H1 (cell line): ENCODE measurements at regions not wholly inside any gene's neighbourhood (a gene's known extent, or its start where the extent isn't known, plus 50 kb on each side); places are given as distances from the start of the nearest gene placed in this dataset.

Experiments used
- CTCF ChIA-PET: fragments of 300-600 bp; sonication (Branson Sonifier 250); formaldehyde crosslinking; loops from one replicate; lab custom pipeline; 2021; ENCODE audit not compliant: partially characterized antibody; lab: Charles Lee
- POLR2A ChIA-PET: fragments of 300-600 bp; sonication (Branson Sonifier 250); formaldehyde crosslinking; loops from one replicate; lab custom pipeline; 2021; ENCODE audit warnings: inconsistent platforms; ENCODE audit not compliant: partially characterized antibody; lab: Charles Lee
- DNase-seq, 2 experiments: peaks; one replicate each; pipeline versions ENCODE4 v3.0.0 to v3.0.0-alpha.2; 2010 to 2022; ENCODE audit warnings: low spot score in 2 of 2, low read depth in 1 of 2, mixed read lengths in 1 of 2
- FAIRE-seq: peaks from 2 replicates; lab custom pipeline; 2011; peaks lifted over from hg19 to GRCh38; lab: Jason Lieb, UNC
- H2AFZ ChIP-seq: 2 replicates; pipeline ENCODE4 v1.8.1; 2012; ENCODE audit warnings: low read length, inconsistent platforms
- H2AK5ac ChIP-seq: 2 replicates; pipeline ENCODE4 v1.6.1; 2013; ENCODE audit warnings: low read depth, low read length
- H2BK120ac ChIP-seq: replicated peaks from 2 replicates; pipeline ENCODE3; 2013; ENCODE audit warnings: low read depth, low read length, inconsistent platforms
- H2BK12ac ChIP-seq: 2 replicates; pipeline ENCODE4 v1.6.1; 2013; ENCODE audit warnings: low read depth, low read length
- H2BK15ac ChIP-seq: 2 replicates; pipeline ENCODE4 v1.6.1; 2013; ENCODE audit warnings: low read length
- H2BK20ac ChIP-seq: 2 replicates; pipeline ENCODE4 v1.6.1; 2013; ENCODE audit warnings: low read length
- H2BK5ac ChIP-seq: 2 replicates; pipeline ENCODE4 v1.6.1; 2013; ENCODE audit warnings: low read depth, low read length
- H3K14ac ChIP-seq: 2 replicates; pipeline ENCODE4 v1.6.1; 2013; ENCODE audit warnings: inconsistent platforms; ENCODE audit not compliant: insufficient read length
- H3K18ac ChIP-seq: 2 replicates; pipeline ENCODE4 v1.6.1; 2013; ENCODE audit warnings: low read length; ENCODE audit errors: extremely low read depth
- H3K23ac ChIP-seq: 2 replicates; pipeline ENCODE4 v1.6.1; 2013; ENCODE audit warnings: inconsistent platforms; ENCODE audit not compliant: insufficient read length
- H3K23me2 ChIP-seq: 2 replicates; pipeline ENCODE4 v1.6.1; 2013; ENCODE audit warnings: low read depth, low read length
- H3K27ac ChIP-seq: 2 replicates; pipeline ENCODE4 v1.6.1; 2011; ENCODE audit warnings: low read depth, low read length, inconsistent platforms
- H3K27me3 ChIP-seq, 4 experiments: replicated peaks in 1 of 4; 1 replicate in 1 of 4; 2 replicates in 3 of 4; pipeline versions ENCODE4 v1.6.1 to v1.8.1; 2011 to 2013; ENCODE audit warnings: low read length in 3 of 4, mild to moderate bottlenecking in 3 of 4, inconsistent platforms in 2 of 4, mixed read lengths in 2 of 4, moderate library complexity in 1 of 4; ENCODE audit not compliant: control insufficient read depth in 3 of 4, insufficient read depth in 3 of 4; ENCODE audit errors: extremely low read depth in 1 of 4
- H3K36me3 ChIP-seq, 4 experiments: 2 replicates each; pipeline versions ENCODE4 v1.6.1 to v1.8.1; 2011 to 2013; ENCODE audit warnings: mild to moderate bottlenecking in 4 of 4, low read length in 3 of 4, moderate library complexity in 2 of 4, control low read depth in 1 of 4, inconsistent platforms in 1 of 4; ENCODE audit not compliant: insufficient read depth in 4 of 4, control insufficient read depth in 2 of 4
- H3K4ac ChIP-seq: replicated peaks from 2 replicates; pipeline ENCODE3; 2013; ENCODE audit warnings: low read length, low read depth, mixed read lengths, inconsistent platforms; ENCODE audit not compliant: insufficient read length
- H3K4me1 ChIP-seq, 4 experiments: replicated peaks in 1 of 4; 1 replicate in 1 of 4; 2 replicates in 3 of 4; pipeline versions ENCODE4 v1.6.1 to v1.8.1; 2011 to 2013; ENCODE audit warnings: low read length in 3 of 4, inconsistent platforms in 2 of 4, mixed read lengths in 1 of 4; ENCODE audit not compliant: insufficient read depth in 4 of 4, control insufficient read depth in 3 of 4
- H3K4me2 ChIP-seq, 2 experiments: 2 replicates each; pipeline versions ENCODE4 v1.6.1 to v1.8.1; 2011 to 2013; ENCODE audit warnings: low read depth in 2 of 2, low read length in 2 of 2, control low read depth in 1 of 2, inconsistent platforms in 1 of 2, mild to moderate bottlenecking in 1 of 2; ENCODE audit not compliant: insufficient read depth in 1 of 2
- H3K4me3 ChIP-seq, 4 experiments: fragments of 200-600, 300-600 bp in 1 of 4; sonication (generic), shearing (Covaris generic), sonication (Bioruptor Twin) in 1 of 4; 2 replicates each; pipeline versions ENCODE4 v1.5.1 to v1.8.1; 2011 to 2016; ENCODE audit warnings: low read length in 4 of 4, low read depth in 3 of 4, control low read depth in 2 of 4, inconsistent platforms in 2 of 4, mild to moderate bottlenecking in 2 of 4, mixed read lengths in 1 of 4, moderate library complexity in 1 of 4; ENCODE audit not compliant: insufficient read depth in 2 of 4; ENCODE audit errors: extremely low read depth in 1 of 4
- H3K56ac ChIP-seq: replicated peaks from 2 replicates; pipeline ENCODE3; 2013; ENCODE audit warnings: low read depth, mild to moderate bottlenecking, mixed read lengths, low read length, inconsistent platforms; ENCODE audit not compliant: insufficient read length
- H3K79me1 ChIP-seq: 2 replicates; pipeline ENCODE4 v1.6.1; 2013; ENCODE audit warnings: low read depth, low read length, control low read depth
- H3K79me2 ChIP-seq, 2 experiments: 2 replicates each; pipeline versions ENCODE4 v1.6.1 to v1.8.1; 2012 to 2013; ENCODE audit warnings: low read length in 2 of 2, mild to moderate bottlenecking in 2 of 2, inconsistent platforms in 1 of 2; ENCODE audit not compliant: insufficient read depth in 2 of 2, control insufficient read depth in 1 of 2
- H3K9ac ChIP-seq, 4 experiments: replicated peaks in 1 of 4; 1 replicate in 1 of 4; 2 replicates in 3 of 4; pipeline versions ENCODE4 v1.6.1 to v1.8.1; 2011 to 2013; ENCODE audit warnings: low read depth in 3 of 4, low read length in 3 of 4, control low read depth in 2 of 4, mild to moderate bottlenecking in 2 of 4, moderate library complexity in 2 of 4, inconsistent platforms in 1 of 4; ENCODE audit errors: extremely low read depth in 1 of 4
- H3K9me3 ChIP-seq, 2 experiments: 2 replicates each; pipeline versions ENCODE4 v1.6.1 to v1.8.1; 2012 to 2013; ENCODE audit warnings: mild to moderate bottlenecking in 2 of 2, moderate library complexity in 2 of 2, control low read depth in 1 of 2, inconsistent platforms in 1 of 2, low read depth in 1 of 2, low read length in 1 of 2, mixed read lengths in 1 of 2; ENCODE audit not compliant: insufficient read depth in 2 of 2
- H4K20me1 ChIP-seq, 2 experiments: replicated peaks in 1 of 2; 2 replicates each; pipeline versions ENCODE3 to v1.8.1; 2011 to 2013; ENCODE audit warnings: inconsistent platforms in 2 of 2, low read length in 2 of 2, mild to moderate bottlenecking in 1 of 2; ENCODE audit not compliant: insufficient read depth in 2 of 2, control insufficient read depth in 1 of 2
- H4K5ac ChIP-seq: 2 replicates; pipeline ENCODE4 v1.6.1; 2013; ENCODE audit warnings: low read length, low read depth, mixed read lengths, inconsistent platforms; ENCODE audit not compliant: insufficient read length
- H4K8ac ChIP-seq: 2 replicates; pipeline ENCODE4 v1.8.0; 2013; ENCODE audit warnings: mild to moderate bottlenecking, moderate library complexity, low read length, inconsistent platforms; ENCODE audit not compliant: insufficient read depth; ENCODE audit errors: extremely low read depth
- H4K91ac ChIP-seq: replicated peaks from 2 replicates; pipeline ENCODE3; 2013; ENCODE audit warnings: low read length, mixed read lengths, inconsistent platforms; ENCODE audit not compliant: insufficient read length
- ASH2L ChIP-seq: fragments of 200-600, 300-600 bp; sonication (generic); IDR thresholded peaks from one replicate; pipeline ENCODE4 v1.7.1; 2017; ENCODE audit warnings: low read length
- BACH1 ChIP-seq: IDR thresholded peaks from 2 replicates; pipeline ENCODE4 v1.6.1; 2012; ENCODE audit warnings: low read length, improper control_type of control experiment
- CREB1 ChIP-seq: IDR thresholded peaks from 2 replicates; pipeline ENCODE4 v1.6.1; 2012; ENCODE audit warnings: inconsistent platforms
- CTBP2 ChIP-seq: IDR thresholded peaks from 2 replicates; pipeline ENCODE4 v1.7.0; 2011; ENCODE audit warnings: borderline replicate concordance, mild to moderate bottlenecking, moderate library complexity, mixed read lengths, low read length; ENCODE audit not compliant: insufficient read depth, insufficient read length
- HDAC6 ChIP-seq: IDR thresholded peaks from one replicate; pipeline ENCODE4 v1.7.1; 2012; ENCODE audit warnings: low read depth, mild to moderate bottlenecking, inconsistent platforms, low read length, moderate library complexity
- JUN ChIP-seq: IDR thresholded peaks from 2 replicates; pipeline ENCODE4 v1.6.1; 2011; ENCODE audit warnings: low read depth, mild to moderate bottlenecking, improper control_type of control experiment, low read length
- POLR2AphosphoS5 ChIP-seq: IDR thresholded peaks from 2 replicates; pipeline ENCODE4 v1.6.1; 2011; ENCODE audit warnings: low read depth, low read length
- SP2 ChIP-seq: IDR thresholded peaks from 2 replicates; pipeline ENCODE4 v1.6.1; 2012; ENCODE audit warnings: mild to moderate bottlenecking, low read length, inconsistent platforms
- TAF1 ChIP-seq: IDR thresholded peaks from 2 replicates; pipeline ENCODE4 v1.6.1; 2011; ENCODE audit warnings: mild to moderate bottlenecking, low read depth, low read length
- YY1 ChIP-seq: IDR thresholded peaks from 2 replicates; pipeline ENCODE4 v1.6.1; 2011; ENCODE audit warnings: low read depth, mild to moderate bottlenecking, low read length
- WGBS, 2 experiments: shearing (Covaris generic) in 1 of 2; methylation state at CpG; one replicate each; pipeline versions ENCODE4 v1.1.6 to v1.1.7; 2013 to 2015; ENCODE audit warnings: low lambda C conversion rate in 2 of 2, mixed read lengths in 2 of 2, inconsistent platforms in 1 of 2, low coverage in 1 of 2, missing lambda C conversion rate in 1 of 2; ENCODE audit not compliant: insufficient replicate concordance in 2 of 2, insufficient coverage in 1 of 2, insufficient read length in 1 of 2; ENCODE audit errors: extremely low coverage in 1 of 2, missing lambda C conversion rate in 1 of 2; 5-methylcytosine and 5-hydroxymethylcytosine counted together

DNA sequence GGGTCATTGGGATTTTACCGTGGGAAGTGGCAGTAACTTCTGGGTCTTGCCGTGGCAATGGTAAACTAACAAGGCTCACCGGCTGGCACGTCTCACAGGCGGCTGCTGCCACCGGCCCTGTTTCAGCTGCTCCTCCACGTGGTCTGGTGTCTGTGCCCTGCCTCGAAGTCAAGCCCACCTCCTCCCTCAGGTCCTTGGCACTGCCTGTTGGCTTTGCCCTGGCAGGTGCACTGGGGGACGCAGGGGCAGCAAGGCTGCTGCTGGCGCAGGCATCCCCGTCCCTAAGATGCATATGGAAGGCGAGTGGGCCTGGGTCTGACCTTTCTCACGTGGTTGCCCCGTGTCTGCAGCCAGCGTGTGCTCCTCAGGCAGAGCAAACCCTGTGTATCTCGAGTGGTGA is 783.6 kb downstream of the BRD1 start:
- Histone ChIP-seq H3K27ac (no peak overlapping the region), H3K23ac (no peak overlapping the region), H3K36me3 (no peaks in the 10 kb centered on the region), H3K23me2 (no peaks in the 10 kb centered on the region), H3K14ac (no peak overlapping the region), H3K4ac (no peak overlapping the region), H2BK20ac (0 out of 2 replicates have a peak overlapping the region, but pooled peaks have one; percentile 32), H4K5ac (no peak overlapping the region), H4K20me1 (no peaks in the 10 kb centered on the region), H2BK12ac (peak overlapping the region; percentile 60; the same call in 1 of the 2 replicates), H2AFZ (no peak overlapping the region), H4K8ac (peak overlapping the region; percentile 46), H3K9me3 (no peaks in the 10 kb centered on the region), H3K56ac (no peak overlapping the region), H3K27me3 (no peaks in the 10 kb centered on the region; a peak in 3 of 7 replicates), H2BK15ac (peak overlapping the region; percentile 95; the same call in 1 of the 2 replicates), H3K9ac (no peak overlapping the region), H3K79me2 (no peaks in the 10 kb centered on the region), H3K4me1 (no peaks in the 10 kb centered on the region), H2AK5ac (no peak overlapping the region), H3K18ac (no peak overlapping the region), H4K91ac (no peak overlapping the region), H2BK5ac (no peak overlapping the region), H3K4me2 (no peak overlapping the region), H3K4me3 (no peak overlapping the region), H2BK120ac (no peak overlapping the region), H3K79me1 (no peaks in the 10 kb centered on the region)
- CTCF ChIA-PET: interaction anchor here (1.4 to 9.2 kb wide), 3 partner anchors 74 to 261 kb away, joined by 3 to 95 read pairs (median 3); no protein-coding TSS in a partner anchor
- DNase-seq: no peak
- WGBS, 2 experiments: 83% methylated on average over 12 of the region's 16 CpGs; no CpG with 5 or more reads in 1 of the 2 experiments
- FAIRE-seq: no peak
- TF ChIP-seq HDAC6 (no peak), POLR2AphosphoS5 (no peak), CREB1 (no peak), CTBP2 (no peak), ASH2L (no peak), JUN (no peak), BACH1 (no peak), YY1 (no peak), SP2 (no peak), TAF1 (no peak)
- POLR2A ChIA-PET: interaction anchor here (0.6 kb wide), 1 partner anchor 26 kb away, joined by 3 read pairs; no protein-coding TSS in a partner anchor
